IPS-18c (cell line): ENCODE measurements at regions not wholly inside any gene's neighbourhood (a gene's known extent, or its start where the extent isn't known, plus 50 kb on each side); places are given as distances from the start of the nearest gene placed in this dataset.

Source experiments
- H3K4me3 ChIP-seq: 2 replicates; pipeline ENCODE4 v1.7.0; 2013; ENCODE audit warnings: low read depth, mild to moderate bottlenecking, low read length, moderate library complexity; ENCODE audit not compliant: insufficient read depth
- H3K9me3 ChIP-seq: one replicate; pipeline ENCODE4 v1.6.1; 2013; ENCODE audit warnings: mild to moderate bottlenecking, low read length, moderate library complexity; ENCODE audit not compliant: control insufficient read depth, insufficient read depth

DNA sequence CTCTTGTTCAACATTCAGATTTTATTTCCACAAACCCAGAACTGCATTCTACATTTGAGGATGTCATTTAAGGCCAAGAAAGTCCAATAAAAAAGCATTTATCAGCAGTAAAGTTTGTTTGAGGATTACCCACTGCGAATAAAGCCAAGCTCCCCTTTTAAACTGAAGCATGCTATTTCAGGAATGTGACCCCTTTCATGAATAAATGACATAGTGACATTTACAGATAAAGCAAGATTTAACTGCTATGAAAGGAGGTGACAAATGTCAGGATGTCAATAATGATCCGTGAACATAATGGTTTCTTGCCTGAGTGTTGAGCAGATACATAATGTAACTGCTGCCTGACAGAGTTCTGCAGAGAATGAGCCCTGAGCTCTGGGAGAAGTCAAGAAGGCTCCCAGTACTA, 146.3 kb downstream of the TDRD15 start:
- no peak overlapping the region for H3K4me3 ChIP-seq
- no peaks in the 10 kb centered on the region for H3K9me3 ChIP-seq

DNA sequence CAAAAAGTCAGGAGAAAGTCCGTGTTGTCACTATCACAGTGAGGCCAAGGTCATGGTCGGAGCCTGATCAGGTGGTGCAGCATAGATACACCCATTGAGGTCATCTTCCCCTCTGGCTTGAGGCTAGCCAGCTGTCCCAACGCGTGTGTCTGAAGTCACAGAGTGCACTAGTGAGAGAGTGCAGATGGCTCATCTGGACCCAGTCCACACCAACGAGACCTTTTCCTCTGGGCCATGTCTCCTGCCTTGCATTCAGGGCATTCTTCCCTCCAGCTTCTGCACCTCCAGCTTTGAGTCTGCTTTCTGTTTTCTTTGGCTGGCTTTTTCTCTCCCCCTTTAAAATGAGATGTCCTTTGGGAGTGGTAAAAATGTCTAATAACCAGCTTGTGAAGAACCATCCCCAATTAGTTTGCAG, 146.9 kb downstream of the TDRD15 start:
- no peaks in the 10 kb centered on the region for H3K9me3 ChIP-seq
- no peak overlapping the region for H3K4me3 ChIP-seq

DNA sequence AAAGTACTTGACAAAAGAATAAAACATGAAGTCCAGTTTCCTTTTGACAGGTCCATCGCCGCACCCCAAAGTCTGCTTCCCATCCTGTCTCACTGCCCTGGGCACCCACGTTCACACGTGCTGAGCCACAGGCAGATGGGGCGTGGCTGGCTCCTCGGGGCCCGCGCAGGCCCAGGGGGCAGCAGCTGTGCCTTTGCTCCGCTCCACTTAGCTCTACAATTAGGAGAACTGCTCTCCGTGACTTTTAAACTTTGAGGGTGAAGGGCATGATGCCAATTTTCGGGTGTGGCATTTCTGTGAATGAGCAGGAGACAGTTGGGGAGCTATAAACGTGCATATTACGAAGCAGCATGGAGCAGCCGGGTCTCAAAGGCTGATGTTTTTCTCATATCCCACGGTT, 152.4 kb downstream of the TDRD15 start:
- Histone ChIP-seq H3K4me3 (no peak overlapping the region), H3K9me3 (no peaks in the 10 kb centered on the region)

- no peaks in the 10 kb centered on the region for H3K9me3 ChIP-seq
- no peak overlapping the region for H3K4me3 ChIP-seq
Measured at GRCh38 chr2:21277068-21278056, 153.6 kb downstream of the TDRD15 start.

- Histone ChIP-seq H3K9me3 (no peaks in the 10 kb centered on the region), H3K4me3 (no peak overlapping the region)
Measured at GRCh38 chr2:21279525-21279924, 155.8 kb downstream of the TDRD15 start.

DNA sequence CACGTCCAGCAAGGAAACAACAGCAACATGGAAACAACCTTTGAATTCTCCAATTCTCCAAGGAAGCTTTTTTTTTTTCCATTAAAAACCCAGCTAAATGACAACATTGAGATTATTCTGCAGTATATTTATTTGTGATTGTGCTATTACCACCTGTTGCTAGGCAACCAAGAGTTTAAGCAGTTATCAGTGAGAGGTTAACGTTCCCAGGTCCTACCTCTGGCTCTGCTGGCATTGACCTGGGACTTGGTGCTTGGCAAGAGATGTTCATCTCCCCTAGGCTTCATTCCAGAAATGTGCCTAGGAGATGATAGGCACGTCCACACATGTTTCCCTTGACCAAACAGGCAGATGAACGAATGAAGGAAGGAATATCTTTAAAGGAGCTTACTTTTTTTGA, 157.0 kb downstream of the TDRD15 start:
- H3K4me3 ChIP-seq, result no peak overlapping the region
- no peaks in the 10 kb centered on the region for H3K9me3 ChIP-seq

GRCh38 chr2:21281384-21281783, 157.6 kb downstream of the TDRD15 start:
- H3K9me3 ChIP-seq, result no peaks in the 10 kb centered on the region

GRCh38 chr2:21281791-21282514, 158.2 kb downstream of the TDRD15 start:
- no peak overlapping the region for H3K4me3 ChIP-seq

More at GRCh38 chr2:21281384-21281783, 157.6 kb downstream of the TDRD15 start:
- H3K4me3 ChIP-seq, result no peak overlapping the region

GRCh38 chr2:21282515-21282898, 158.7 kb downstream of the TDRD15 start:
- Histone ChIP-seq H3K4me3 (no peak overlapping the region), H3K9me3 (no peaks in the 10 kb centered on the region)

More at GRCh38 chr2:21281791-21282514, 158.2 kb downstream of the TDRD15 start:
- H3K9me3 ChIP-seq, result no peaks in the 10 kb centered on the region

GRCh38 chr2:21288299-21288698, 164.5 kb downstream of the TDRD15 start:
- Histone ChIP-seq H3K9me3 (no peaks in the 10 kb centered on the region), H3K4me3 (no peak overlapping the region)

DNA sequence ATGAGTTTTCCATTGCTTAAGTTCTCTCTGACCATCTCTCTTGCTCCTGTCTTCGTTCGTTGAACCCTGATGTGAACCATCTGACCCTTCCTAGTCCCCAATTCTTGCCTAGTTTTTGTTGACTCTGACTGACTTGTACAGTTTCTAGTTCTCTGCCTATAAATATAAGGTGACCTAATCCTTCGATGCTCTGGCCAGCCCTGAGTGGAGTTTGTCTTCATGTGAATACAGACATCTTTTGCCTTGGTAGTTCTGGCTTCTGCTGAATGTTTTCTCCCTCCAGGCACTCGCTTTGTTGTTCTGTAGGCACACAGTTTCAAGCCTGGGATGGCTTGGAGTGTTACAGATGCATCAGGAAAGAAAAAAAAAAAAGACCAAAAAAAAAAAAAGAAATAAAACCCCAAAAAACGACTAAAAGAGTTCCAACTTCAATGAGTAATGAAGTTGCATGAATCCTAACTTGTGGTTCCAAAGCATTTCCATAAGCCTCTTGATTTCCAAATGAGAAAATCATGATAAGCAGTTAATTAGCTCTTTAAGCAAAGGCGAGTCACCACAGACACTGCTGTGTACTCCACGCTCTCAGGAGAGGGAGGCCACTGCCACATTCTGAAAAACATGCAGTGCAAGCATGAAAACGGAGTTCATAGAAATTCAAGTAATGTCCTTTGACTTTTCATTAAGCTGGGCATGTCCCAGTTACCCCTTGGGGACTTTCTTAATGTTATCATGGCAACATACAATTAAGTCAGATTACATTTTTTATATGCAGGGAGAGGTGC, 165.2 kb downstream of the TDRD15 start:
- H3K4me3 ChIP-seq, result no peak overlapping the region
- H3K9me3 ChIP-seq, result no peaks in the 10 kb centered on the region

DNA sequence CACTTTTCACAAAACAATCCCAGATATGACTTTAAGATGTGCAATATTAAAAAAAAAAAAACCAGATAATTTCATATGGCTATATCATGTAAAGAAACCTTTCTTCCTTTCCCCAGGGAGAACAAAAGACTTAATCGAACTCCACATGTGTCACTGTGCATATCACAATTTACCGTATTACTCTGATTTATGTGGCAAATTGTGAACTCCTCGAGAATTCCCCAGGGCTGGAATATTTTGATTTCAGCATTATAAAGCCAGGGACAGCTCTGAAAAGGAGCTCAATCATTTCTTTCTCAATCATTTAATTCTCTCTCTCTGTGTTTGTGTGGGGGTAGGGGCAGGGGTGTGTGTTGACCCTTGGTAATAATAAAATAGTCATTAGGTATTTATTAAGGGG, 165.8 kb downstream of the TDRD15 start:
- Histone ChIP-seq H3K9me3 (no peaks in the 10 kb centered on the region), H3K4me3 (no peak overlapping the region)

GRCh38 chr2:21289989-21290388, 166.2 kb downstream of the TDRD15 start:
- Histone ChIP-seq H3K9me3 (no peaks in the 10 kb centered on the region), H3K4me3 (no peak overlapping the region)

DNA sequence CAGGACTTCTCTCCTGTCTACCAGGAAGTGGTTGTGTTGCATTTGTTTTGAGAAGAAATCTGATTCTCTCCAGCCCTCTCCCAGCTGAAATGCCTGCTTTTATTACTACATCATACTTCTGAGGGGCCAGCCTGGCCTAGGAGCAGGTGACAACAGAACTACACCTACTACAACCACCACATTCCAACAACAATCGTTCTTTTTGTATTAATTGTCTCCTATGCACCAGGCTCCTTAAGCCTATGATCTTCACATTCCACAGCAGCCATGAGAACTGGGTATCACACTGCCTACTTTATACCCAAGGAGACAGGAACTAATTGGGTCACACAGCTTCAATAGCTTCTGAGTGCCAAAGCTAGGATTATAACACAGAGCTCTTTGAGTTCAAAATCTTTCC, 167.7 kb downstream of the TDRD15 start:
- H3K4me3 ChIP-seq, result no peak overlapping the region
- H3K9me3 ChIP-seq, result no peaks in the 10 kb centered on the region

DNA sequence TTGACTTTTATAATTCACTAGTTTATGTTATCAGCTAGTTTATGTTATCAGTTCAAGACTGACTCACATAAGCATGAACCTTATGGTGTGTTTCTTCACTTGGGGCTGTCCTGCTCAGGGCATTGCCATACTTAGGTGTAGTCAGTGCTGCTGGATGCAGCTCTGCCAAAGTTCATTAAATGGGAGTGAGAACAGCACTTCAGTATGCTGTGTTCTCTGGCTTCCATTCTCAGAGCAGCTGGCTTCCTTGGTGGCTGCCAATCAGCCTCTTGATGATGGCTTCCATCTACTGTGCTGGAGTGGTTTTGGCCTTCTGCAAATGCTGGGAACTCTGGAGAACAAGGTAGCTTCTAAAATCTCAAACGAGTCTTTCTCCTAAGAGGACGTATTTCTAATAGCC, 170.7 kb downstream of the TDRD15 start:
- H3K9me3 ChIP-seq, result no peaks in the 10 kb centered on the region
- no peak overlapping the region for H3K4me3 ChIP-seq

- Histone ChIP-seq H3K4me3 (no peak overlapping the region), H3K9me3 (no peaks in the 10 kb centered on the region)
Measured at GRCh38 chr2:21299411-21299810, 175.6 kb downstream of the TDRD15 start.

DNA sequence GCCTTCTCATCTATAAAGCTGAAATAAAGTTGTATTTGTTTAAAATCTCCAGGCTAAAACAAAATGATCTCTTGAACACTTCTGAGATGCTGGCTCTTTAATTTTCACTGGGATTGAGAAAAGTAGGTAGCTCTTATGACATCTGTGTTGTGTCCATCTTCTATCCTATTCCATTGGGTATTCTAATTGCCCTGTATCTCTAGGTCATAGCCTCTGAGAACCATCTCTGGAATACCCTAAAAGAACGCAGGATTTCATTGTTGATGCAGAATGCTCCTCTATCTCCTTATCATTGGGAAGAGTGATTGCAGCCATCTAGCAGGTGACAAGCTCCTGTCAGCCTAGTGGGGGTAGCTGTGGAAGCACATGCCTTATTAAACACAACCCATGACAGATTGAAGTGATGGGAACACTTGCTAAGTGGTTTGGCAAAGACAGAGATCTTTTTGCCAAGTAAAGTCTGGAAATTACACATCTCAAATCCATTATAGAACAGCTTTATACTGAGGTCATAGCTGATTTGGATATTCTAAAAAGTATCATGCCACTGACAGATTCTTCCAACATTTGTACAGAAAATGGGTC, 178.2 kb downstream of the TDRD15 start:
- Histone ChIP-seq H3K9me3 (no peaks in the 10 kb centered on the region), H3K4me3 (no peak overlapping the region)
